ENCODE measurements at regions not wholly inside any gene's neighbourhood (a gene's known extent, or its start where the extent isn't known, plus 50 kb on each side); places are given as distances from the start of the nearest gene placed in this dataset.

GRCh38 chr16:51035711-51036110 is 115.4 kb downstream of the SALL1 start:
- no peak for DNase-seq (ENCODE audit: low read depth in 2 of 2)

GRCh38 chr16:51035110-51035498 is 116.0 kb downstream of the SALL1 start:
- DNase-seq (ENCODE audit: low read depth in 2 of 2): no peak

GRCh38 chr16:51034481-51035109 is 116.5 kb downstream of the SALL1 start:
- no peak for DNase-seq (ENCODE audit: low read depth in 2 of 2)

GRCh38 chr16:51031598-51031997 is 119.5 kb downstream of the SALL1 start:
- DNase-seq (ENCODE audit: low read depth in 2 of 2): no peak

GRCh38 chr16:51030516-51030915 is 120.6 kb downstream of the SALL1 start:
- no peak for DNase-seq (ENCODE audit: low read depth in 2 of 2)

- DNase-seq (ENCODE audit: low read depth in 2 of 2): no peak
Observed at GRCh38 chr16:51025588-51026290, 125.3 kb downstream of the SALL1 start.

- DNase-seq (ENCODE audit: low read depth in 2 of 2): no peak
Observed at GRCh38 chr16:51024703-51025102, 126.4 kb downstream of the SALL1 start.

GRCh38 chr16:51022955-51023354 is 128.1 kb downstream of the SALL1 start:
- no peak for DNase-seq (ENCODE audit: low read depth in 2 of 2)

GRCh38 chr16:51019617-51020016 is 131.5 kb downstream of the SALL1 start:
- no peak for DNase-seq (ENCODE audit: low read depth in 2 of 2)

- DNase-seq (ENCODE audit: low read depth in 2 of 2): no peak
Observed at GRCh38 chr16:51017969-51018368, 133.1 kb downstream of the SALL1 start.

- no peak for DNase-seq (ENCODE audit: low read depth in 2 of 2)
Observed at GRCh38 chr16:51012396-51012795, 138.7 kb downstream of the SALL1 start.

GRCh38 chr16:51010817-51011216 is 140.3 kb downstream of the SALL1 start:
- DNase-seq (ENCODE audit: low read depth in 2 of 2): no peak

- DNase-seq (ENCODE audit: low read depth in 2 of 2): no peak
Observed at GRCh38 chr16:51009813-51010212, 141.3 kb downstream of the SALL1 start.

- no peak for DNase-seq (ENCODE audit: low read depth in 2 of 2)
Observed at GRCh38 chr16:51009359-51009758, 141.7 kb downstream of the SALL1 start.

GRCh38 chr16:51008607-51009006 is 142.5 kb downstream of the SALL1 start:
- DNase-seq (ENCODE audit: low read depth in 2 of 2): no peak

GRCh38 chr16:51008037-51008436 is 143.0 kb downstream of the SALL1 start:
- no peak for DNase-seq (ENCODE audit: low read depth in 2 of 2)

GRCh38 chr16:51003850-51004566 is 147.1 kb downstream of the SALL1 start:
- no peak for DNase-seq (ENCODE audit: low read depth in 2 of 2)

- no peak for DNase-seq (ENCODE audit: low read depth in 2 of 2)
Observed at GRCh38 chr16:51002881-51003490, 148.1 kb downstream of the SALL1 start.

- no peak for DNase-seq (ENCODE audit: low read depth in 2 of 2)
Observed at GRCh38 chr16:50999181-50999580, 151.9 kb downstream of the SALL1 start.

- no peak for DNase-seq (ENCODE audit: low read depth in 2 of 2)
Observed at GRCh38 chr16:50998411-50998810, 152.7 kb downstream of the SALL1 start.

- no peak for DNase-seq (ENCODE audit: low read depth in 2 of 2)
Observed at GRCh38 chr16:50997679-50998078, 153.4 kb downstream of the SALL1 start.

GRCh38 chr16:50996830-50997186 is 154.3 kb downstream of the SALL1 start:
- DNase-seq (ENCODE audit: low read depth in 2 of 2): no peak
